Fibroblast of lung (primary cell): ENCODE measurements at regions not wholly inside any gene's neighbourhood (a gene's known extent, or its start where the extent isn't known, plus 50 kb on each side); places are given as distances from the start of the nearest gene placed in this dataset.

Experiments
- EZH2 ChIP-seq: IDR thresholded peaks from 2 replicates; pipeline ENCODE4 v1.5.1; 2012; ENCODE audit warnings: low read length, control low read depth, mild to moderate bottlenecking; ENCODE audit errors: missing control alignments
- TF ChIP-seq, protein P1 (sequence below), 2 donors: IDR thresholded peaks in 1 of 2; conservative IDR thresholded peaks in 1 of 2; 1 replicate in 1 of 2; 2 replicates in 1 of 2; pipeline ENCODE4 v1.5.1; 2011 to 2012; ENCODE audit warnings: low read length in 2 of 2, control low read depth in 1 of 2, inconsistent platforms in 1 of 2, low read depth in 1 of 2, mild to moderate bottlenecking in 1 of 2

- TF ChIP-seq, protein P1, sequence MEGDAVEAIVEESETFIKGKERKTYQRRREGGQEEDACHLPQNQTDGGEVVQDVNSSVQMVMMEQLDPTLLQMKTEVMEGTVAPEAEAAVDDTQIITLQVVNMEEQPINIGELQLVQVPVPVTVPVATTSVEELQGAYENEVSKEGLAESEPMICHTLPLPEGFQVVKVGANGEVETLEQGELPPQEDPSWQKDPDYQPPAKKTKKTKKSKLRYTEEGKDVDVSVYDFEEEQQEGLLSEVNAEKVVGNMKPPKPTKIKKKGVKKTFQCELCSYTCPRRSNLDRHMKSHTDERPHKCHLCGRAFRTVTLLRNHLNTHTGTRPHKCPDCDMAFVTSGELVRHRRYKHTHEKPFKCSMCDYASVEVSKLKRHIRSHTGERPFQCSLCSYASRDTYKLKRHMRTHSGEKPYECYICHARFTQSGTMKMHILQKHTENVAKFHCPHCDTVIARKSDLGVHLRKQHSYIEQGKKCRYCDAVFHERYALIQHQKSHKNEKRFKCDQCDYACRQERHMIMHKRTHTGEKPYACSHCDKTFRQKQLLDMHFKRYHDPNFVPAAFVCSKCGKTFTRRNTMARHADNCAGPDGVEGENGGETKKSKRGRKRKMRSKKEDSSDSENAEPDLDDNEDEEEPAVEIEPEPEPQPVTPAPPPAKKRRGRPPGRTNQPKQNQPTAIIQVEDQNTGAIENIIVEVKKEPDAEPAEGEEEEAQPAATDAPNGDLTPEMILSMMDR (conservative IDR thresholded peaks at IDR 0.05 in 1 of 2, IDR thresholded peaks at IDR 0.05 in 1 of 2; ENCODE audit: low read depth in 1 of 2, low read length in 2 of 2) = no peak
- no peak for TF ChIP-seq EZH2
Observed at GRCh38 chr12:102741196-102741595, 175.8 kb downstream of the PAH start.
